ENCODE measurements at regions not wholly inside any gene's neighbourhood (a gene's known extent, or its start where the extent isn't known, plus 50 kb on each side); places are given as distances from the start of the nearest gene placed in this dataset.
A peak's percentile ranks its signal among the peaks of the same experiment; 100 is the strongest.

DNA sequence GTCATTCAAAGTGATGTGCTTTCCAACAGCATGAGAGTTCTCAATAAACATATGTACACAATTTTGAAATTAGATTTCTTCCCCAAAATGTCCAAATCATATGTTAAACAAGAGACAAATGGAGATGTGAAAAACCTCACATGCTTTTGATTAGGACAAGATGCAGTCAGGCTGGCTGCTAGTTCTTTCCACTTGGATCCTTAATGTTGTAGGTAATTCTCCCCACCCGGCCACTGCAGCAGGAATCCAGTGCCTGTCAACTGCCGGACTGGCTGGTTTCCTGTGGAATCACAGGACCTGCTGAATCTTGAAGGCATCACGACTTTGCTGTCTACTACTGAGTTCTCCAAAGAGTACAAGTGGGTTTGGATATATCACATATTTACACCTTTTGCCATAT, 138.6 kb upstream of the AKR1E2 start:
- DNase-seq: no peak

DNA sequence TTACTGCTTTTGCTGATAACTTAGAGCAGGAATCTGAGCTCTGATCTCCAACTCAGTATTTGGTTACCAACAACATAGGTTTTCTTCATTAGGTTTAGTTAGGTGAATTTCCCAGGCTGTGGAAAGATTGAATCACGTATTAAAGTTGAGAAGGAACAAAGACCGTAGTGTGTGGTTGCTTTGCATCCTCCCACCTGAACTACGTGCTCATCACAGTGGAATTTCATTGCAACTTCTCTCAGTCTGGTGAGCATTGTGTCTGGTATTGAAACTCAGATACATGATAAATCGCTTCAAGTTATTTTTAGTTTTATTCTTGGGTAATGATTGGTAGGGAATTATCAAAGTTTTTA, 139.4 kb upstream of the AKR1E2 start:
- DNase-seq: peak in 1 of 2 donors; percentile 7

DNA sequence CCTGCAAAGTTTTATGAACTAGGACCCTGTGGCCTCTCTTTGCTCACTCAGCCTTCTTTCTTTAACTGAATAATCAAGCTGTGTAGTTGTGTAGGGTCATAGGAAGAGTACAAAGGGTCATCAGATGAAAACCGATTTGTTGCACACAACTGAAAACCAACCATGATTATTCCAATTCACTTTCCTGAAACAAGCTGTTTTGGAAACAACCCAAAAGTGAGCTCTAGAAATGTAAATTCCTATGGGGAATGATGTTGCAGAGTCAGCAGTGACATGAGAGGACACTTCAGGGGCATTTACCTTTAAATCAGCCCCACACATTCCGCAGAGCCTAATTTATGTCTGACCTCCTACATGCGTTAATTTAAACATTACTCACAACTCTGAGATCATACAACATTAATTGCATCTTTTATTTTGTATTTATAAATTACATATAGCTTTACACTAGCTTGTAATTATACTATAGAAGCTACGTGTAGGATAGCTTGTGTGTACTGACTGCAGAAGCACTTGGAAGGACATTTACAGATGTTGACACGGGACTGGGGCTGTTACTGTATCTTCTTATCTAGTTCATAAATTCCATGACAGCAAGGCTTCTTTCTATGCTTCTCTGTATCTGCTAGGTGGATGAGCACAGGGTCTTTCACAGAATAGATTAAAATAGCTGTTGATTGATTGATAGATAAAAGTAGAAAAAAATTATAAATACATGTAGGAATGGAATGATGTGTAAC, 139.9 kb upstream of the AKR1E2 start:
- DNase-seq: no peak

DNA sequence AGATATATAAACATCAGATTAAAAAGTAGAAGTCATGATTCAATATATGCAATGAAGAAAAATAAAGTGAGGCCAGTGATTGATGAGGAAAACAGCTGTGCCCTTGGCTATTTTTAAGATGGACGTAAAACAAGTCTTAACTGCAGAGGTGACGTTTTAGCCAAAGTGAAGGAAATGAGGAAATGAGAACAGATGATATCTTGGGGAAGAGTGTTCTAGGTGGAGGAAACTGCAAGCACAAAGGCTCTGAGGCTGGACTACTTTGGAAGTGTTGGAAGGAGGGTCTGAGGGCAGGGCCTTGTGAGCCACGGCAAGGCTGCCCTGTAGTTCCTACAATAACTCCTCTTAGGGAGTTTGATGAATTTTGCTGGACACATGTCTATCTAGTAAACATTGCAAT, 140.5 kb upstream of the AKR1E2 start:
- DNase-seq: no peak

DNA sequence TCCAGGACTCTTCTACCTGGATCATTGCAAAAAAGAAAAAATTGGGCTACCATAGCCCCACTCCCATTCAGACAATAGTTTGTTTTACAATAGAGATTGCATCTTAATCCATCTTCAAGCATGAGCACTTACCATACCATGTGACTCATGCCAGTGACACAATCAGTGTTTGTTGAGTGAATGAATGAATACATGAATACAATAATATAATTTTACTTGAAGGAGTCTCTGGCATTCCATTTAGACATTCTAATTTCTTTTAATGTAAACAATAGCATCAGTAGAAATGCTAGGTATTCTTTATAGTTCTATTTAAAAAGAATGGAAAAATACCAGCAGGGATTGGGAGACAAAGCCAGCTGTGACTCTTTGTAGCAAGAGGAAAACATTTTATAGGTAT, 141.6 kb upstream of the AKR1E2 start:
- DNase-seq: no peak

DNA sequence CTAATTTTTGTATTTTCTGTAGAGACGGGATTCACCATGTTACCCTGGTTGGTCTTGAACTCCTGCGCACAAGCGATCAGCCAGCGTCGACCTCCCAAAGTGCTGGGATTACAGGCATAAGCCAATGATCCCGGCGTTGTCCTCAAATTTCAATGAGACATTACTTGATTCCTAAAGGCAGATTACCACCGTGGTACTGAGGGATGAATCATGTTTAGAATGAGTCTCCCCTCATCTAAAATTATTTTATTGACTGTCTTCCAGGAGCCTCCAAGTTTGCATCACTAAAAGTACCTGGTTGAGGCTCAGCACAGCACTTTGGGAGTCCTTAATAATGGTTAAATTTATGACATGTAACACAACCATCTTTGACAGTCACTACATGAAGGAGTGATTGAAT, 142.2 kb upstream of the AKR1E2 start:
- DNase-seq: no peak

DNA sequence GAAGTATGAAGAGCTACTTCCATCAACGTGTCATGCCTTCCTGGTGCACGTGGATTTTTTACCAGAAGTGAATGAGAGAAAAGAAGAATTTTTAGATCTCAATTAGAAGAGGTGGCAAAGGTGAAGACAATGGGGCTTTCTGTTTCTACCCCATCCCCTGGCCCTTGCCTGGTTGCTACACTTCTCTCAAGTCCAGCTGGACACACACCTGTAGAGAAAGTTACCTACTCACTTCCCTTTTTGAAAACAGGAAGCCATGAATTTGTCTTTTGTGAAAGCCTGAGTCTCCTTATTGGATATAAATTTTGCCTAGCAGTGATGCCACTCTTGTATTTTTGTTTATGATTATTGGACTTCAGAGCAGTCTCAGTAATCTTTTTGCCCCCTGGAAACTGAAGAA, 142.9 kb upstream of the AKR1E2 start:
- DNase-seq: no peak

DNA sequence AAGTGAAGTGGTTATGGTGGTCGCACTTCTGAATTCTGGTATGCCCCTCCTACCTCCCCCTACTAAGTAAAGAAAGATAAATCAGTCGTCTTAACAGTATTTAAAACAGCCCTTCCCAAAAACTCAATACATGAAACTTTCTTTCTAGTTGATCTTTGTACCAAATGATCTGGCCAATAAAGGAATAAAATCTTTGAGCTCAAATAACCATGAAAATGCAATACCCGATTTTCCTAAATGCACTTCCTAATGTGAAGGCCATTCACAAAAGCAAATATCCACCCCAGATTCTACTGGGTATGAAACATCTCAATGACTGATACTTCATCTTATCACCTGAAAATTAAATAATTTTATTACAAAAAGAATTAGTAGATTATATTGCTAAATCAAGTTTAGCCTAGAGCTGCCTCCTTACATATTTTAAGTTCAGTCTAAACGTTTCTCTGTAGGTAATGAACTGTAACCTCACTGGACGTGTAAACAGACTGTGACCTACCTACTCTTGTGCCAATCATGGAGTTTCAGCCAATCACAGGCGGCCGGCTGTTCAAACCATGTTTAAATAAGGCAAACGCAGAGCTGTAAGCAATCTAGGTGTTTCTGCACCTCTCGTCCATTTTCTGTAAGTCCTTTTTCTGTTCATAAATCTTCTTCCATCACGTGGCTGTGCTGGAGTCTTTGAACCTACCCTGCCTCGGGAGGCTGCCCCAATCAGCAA, 146.9 kb upstream of the AKR1E2 start:
- DNase-seq: no peak

DNA sequence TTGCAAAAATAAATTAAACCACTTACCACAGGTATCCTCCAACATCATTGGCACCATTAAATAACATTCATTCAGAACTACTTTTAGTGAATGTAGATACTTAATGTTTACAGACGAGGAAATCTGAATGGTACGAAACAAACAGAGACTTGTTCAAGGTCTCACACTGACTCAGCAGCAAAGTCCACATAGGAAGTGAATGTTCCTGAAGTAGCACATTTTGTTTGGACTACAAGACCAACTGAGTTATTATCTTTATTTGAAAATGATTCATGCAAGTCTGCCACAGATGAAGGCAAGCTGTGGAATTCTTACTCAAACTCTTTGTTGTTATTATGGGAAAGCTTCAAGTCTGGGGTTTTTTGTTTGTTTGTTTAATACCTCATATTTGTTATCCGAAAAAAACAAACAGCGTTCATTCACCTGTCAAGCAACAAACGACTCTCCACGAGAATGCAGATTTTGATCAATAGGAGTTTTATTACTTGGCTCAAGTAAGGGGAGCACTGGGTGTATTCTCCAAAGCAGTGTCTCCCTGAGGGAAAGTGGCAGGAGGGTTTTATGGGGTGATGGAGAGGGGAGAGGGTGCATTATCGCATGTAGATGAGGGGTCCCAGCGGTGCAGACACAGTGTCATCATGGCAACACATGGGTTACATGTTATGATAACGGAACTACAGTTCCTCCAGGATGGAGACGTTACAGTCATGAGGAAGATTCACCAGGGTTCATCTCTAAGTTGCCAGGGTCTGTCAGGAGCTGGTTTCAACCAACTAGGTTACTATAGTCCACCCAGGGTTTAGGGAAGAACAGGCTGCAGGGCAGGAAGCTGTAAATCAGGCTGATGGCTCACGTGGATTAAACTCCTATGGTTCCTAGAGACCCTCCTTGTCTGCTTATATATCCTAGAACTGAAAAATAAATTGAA, 147.7 kb upstream of the AKR1E2 start:
- no peak for DNase-seq

DNA sequence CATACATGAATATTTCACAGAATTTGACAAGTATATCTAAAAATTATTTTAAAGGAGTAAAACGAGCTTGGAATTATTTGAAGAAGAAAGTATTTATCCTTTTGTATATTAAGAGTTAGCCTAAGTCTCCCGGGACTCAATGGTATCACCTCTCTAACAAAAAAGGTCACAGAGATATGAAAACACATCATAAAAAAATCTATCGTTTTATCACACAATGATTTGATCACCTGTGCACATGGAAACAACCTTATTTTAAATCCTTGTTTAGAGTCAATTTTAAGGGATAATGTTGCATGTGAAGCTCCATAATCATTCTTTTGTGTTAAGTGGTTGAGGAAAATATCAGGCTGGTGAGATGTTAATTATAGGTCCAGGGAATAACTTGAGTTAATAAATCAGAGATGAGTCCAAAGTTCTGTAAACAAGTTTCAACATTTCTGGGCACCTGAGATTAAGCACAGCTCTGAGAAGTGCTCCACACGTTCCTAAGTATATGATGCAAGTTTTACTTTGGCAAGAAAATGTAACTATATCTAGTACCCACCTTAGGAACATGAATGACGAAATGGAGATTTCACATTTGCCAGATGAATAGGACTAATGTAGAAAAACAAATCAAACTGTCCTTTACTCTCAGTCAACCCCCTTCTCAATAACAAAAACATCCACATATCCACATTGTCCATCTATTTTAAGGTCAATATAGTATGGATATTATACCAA, 148.5 kb upstream of the AKR1E2 start:
- DNase-seq: no peak

DNA sequence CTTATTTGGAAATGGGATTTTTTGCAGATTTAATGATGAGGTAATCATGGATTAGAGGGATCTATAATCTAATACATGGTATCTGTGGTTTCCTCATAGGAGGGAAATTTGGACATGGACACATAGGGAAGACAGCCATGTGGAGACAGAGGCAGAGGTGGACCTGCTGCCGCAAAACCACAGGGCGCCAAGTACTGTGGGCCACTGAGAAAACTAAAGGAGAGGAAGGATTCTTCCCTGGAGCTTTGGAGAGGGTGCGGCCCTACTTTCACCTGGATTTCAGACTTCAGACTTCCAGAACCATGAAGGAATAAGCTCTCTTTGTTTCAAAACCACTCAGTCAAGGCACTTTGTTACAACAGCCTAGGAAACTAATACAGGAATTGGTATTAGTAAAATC, 149.4 kb upstream of the AKR1E2 start:
- DNase-seq: no peak

DNA sequence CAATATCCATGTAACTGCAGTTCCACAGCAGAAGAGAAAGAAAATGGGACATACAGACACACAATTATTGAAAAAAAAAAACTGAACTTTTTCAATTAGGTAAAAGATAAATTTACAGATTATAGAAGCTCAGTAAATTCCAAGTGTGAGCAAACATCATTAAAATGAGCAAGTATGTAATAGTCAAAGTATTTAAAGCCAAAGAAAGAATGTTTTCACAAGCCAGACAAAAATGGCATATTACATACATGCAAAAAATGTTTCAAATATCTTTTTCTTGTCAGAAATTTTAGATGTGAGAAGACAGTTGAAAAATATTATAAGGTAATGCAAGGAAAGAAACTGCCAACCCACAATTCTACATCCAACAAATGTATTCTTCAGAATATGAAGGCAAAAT, 150.2 kb upstream of the AKR1E2 start:
- DNase-seq: no peak

DNA sequence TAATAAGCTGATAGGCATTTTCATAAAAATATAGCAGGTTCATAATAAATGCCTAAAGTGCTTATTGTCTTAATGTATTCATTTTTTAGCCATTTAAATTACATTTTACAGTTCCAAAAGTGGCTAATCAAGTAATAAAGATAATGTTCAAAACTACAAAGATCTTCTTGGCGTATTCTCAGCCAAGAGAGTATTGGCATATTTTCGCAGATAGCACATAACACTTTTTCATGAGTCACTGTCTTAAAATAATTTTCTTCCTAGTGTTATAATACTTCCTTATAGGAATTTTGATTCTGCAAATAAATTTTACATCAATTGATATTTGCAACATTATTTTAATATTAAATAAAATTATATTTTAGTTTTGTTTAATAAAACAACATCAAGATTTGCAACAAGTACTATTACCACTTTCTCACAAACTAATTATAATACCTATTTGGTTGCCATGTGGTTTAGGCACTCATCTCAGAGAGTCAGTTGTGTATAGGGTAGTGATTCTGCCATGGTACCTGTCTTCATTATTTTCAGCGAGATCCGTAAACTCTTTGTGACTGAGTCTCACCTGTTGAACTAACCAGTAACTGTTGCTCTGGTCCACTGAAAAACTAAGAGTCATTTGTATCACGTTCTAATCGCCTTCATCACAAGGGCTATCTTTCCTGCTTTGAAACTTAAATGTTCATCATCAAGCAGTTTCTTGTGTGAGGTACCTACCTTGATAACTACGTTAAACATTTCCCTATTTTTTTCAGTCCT, 152.5 kb upstream of the AKR1E2 start:
- DNase-seq: no peak

DNA sequence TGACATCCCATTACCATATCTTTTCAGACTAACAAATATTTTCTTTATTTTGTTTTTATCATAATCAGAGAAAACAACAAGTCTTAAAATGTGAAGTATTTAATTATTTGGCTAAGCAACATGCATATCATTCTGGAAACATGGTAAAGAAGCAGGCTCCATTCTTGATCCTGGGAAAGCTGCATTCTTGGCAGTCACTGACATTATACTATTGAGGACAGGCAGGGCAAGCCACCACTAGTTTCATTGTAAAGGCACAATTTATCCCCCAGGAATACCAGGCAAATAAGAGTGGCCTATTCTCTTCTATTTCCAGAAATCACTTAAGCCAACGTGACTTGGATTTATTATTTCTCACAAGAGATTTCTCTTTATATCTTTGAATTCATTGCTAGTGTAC, 153.8 kb upstream of the AKR1E2 start:
- DNase-seq: no peak

DNA sequence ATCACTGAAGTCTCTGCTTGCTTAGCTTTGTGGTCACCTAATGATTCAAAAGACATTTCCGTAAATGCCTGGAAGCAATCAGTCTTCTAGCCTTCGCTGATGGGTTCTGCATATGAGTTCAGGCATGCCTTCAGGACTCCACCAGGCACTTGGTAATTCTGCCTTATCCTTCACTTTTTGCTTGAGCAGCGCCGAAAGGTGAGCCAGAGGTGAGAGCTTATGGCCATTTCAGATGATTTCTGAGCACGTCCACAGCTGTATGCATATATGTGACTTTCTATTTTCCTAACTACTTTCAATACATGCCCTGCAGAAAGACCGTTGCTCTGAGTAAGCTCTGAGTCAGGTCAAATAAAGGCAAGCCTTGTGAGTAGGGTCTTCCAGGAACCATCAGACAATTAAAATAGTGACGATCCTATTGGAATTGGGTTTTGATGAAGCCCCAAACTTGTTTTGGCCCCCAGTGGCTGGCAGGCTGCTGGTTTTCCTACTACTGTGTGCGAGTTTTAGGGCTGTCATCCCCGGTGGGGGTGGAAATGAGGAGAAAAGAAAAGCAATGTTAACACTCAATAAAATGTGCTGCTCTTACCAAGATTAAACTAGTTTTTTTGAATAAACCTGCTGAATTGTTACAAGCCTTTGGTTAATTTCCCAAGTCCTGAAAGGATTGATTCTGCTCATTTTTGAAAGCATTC, 154.4 kb upstream of the AKR1E2 start:
- DNase-seq: no peak

DNA sequence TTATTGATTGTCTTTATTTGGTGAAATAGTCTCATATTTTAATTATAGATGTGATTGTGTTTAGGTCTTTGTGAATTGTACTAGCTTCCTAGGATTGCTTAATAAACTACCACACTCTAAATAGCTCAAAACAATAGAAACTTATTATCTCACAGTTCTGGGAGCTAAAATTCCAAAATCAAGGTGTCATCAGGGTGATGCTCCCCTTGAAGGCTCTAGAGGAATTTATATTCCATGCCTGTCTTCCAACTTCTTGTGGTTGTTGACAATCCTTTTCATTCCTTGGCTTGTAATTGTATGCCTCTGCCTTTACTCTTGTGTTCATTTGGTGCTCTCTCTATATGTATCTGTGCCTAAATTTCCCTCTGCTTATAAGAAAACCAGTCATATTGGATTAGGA, 155.3 kb upstream of the AKR1E2 start:
- no peak for DNase-seq

DNA sequence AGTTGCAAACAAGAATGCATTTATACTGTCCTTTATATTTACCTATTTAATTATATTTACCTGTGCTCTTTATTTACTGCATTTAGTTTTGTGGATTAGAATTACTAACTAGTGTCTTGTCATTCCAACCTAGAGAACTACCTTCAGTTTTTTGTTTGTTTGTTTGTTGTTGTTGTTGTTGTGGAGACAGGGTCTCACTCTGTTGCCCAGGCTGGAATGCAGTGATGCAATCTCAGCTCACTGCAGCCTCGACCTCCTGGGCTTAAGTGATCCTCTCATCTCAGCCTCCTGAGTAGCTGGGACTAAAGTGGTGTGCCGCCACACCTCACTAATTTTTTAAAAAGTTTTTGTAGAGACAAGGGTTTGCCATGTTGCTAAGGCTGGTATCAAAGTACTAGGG, 156.4 kb upstream of the AKR1E2 start:
- no peak for DNase-seq

DNA sequence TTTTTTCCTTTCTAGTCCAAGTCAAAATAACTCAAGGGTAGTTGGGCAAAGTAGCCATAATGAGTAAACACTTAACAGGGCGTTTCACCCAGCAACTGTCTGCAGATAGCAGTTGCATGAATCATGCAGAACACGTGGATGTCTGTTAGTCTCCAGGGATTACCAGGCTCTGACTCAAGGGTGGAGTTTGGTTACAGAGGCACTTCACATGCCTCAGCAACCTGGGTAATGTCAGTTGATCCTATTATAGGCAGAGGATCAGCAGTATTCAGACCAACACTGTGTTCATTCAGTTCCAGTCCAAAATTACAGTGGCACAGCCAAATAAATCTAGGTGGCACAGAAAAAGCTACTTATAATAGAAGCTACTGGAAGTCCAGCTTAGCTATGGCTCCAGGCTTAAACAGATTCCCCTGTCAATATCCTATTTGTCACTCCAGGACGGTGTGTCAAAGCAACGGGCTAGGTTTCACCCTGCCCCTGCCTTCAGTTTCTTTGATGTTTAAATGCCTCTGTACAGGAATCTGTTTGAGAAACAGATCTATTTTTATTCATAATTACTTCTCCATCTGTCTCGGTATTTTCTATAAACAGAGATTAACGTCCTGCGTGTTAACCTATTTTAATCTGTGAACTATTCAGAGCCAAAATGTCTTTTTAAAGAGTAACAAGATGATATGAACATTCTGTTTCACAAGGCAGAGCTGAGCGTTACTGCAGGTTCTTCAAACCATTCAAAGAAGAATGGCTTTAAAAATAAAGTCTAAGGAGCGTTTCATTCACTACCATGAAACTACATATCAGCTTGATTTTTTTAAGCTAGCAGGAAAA, 162.6 kb upstream of the AKR1E2 start:
- DNase-seq: peak; percentile 10 to 23

DNA sequence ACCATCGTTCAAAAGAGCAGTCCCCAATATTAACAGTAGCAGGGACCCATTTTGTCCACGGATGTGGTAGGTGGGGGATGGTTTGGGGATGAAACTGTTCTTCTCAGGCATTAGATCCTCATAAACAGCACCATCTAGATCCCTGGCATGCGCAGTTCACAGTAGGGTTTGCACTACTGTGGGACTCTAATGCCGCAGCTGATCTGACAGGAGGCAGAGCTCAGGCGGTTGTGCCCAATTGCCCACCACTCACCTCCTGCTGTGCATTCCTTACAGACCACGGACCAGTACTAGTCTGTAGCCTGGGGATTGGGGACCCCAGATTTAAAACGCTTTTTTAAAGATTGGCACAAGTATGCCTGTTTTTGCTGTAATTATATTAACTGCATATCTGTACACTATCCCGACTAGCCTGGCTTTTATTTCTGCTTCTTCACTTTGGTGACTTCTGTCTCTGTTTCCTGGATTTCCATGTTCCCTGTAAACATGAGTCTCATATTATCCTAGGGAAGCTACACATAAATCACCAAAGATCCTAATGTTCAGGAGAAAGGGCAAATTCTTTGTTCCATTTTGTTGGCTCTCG, 163.3 kb upstream of the AKR1E2 start:
- DNase-seq: no peak

DNA sequence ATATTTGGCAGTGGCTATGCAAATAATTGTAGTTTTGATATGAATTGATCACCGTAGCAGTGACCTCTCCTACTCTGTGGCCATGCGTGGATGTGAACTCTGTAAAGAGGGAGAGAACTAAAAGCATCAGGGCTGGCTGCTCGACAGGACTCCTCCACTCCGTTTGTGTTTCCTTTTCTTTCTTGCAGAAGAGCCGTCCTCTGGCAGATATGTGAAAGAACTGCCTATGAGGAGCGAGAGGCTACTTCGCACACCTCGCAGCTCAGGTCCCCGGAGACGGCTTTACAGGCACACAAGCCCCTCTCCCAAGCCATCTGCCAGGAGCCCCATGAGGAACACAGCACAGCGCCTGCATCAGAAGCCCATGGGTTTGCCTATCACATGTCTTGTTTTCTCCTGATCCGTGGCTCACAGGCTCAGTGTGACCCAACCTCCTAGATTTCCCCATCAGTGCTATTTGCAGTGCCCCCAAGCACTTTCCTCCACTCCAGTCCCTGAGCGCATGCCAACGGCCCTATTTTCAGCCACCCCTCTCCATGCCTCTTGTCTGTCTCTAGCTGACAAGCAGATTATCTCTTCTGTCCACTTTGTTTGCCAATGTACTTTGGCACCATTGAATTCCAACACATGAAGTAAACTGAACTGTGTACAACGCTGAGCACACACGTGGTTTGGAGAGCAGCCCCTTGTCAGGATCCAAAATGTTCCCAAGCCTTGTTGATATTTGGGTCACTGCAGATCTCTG, 164.3 kb upstream of the AKR1E2 start:
- DNase-seq: no peak
